H1 (cell line): ENCODE measurements at regions not wholly inside any gene's neighbourhood (a gene's known extent, or its start where the extent isn't known, plus 50 kb on each side); places are given as distances from the start of the nearest gene placed in this dataset.

Source experiments
- EP300 ChIP-seq, 2 experiments: IDR thresholded peaks; 1 replicate in 1 of 2; 2 replicates in 1 of 2; pipeline ENCODE4 v1.6.1; 2011 to 2012; ENCODE audit warnings: low read depth in 2 of 2, low read length in 2 of 2, mild to moderate bottlenecking in 2 of 2, borderline replicate concordance in 1 of 2, inconsistent platforms in 1 of 2, moderate library complexity in 1 of 2
- KDM1A ChIP-seq: fragments of 200-600, 300-600 bp; sonication (generic); IDR thresholded peaks from 2 replicates; pipeline ENCODE4 v1.7.1; 2016; ENCODE audit warnings: mild to moderate bottlenecking, low read length, borderline replicate concordance
- POLR2A ChIP-seq, 2 experiments: IDR thresholded peaks; 1 replicate in 1 of 2; 2 replicates in 1 of 2; pipeline ENCODE4 v1.6.1; 2011; ENCODE audit warnings: low read depth in 2 of 2, low read length in 2 of 2, mild to moderate bottlenecking in 2 of 2; ENCODE audit errors: control extremely low read depth in 1 of 2
- TF ChIP-seq, protein P1 (sequence below), 3 experiments: IDR thresholded peaks; 1 replicate in 2 of 3; 2 replicates in 1 of 3; pipeline versions ENCODE4 v1.5.1 to v1.6.1; 2011; ENCODE audit warnings: low read length in 3 of 3, mild to moderate bottlenecking in 3 of 3, inconsistent platforms in 2 of 3, low read depth in 1 of 3, moderate library complexity in 1 of 3; ENCODE audit not compliant: insufficient read depth in 1 of 3; ENCODE audit errors: control extremely low read depth in 1 of 3
- TF ChIP-seq, protein P2 (sequence below): IDR thresholded peaks from 2 replicates; pipeline ENCODE4 v1.6.1; 2012; ENCODE audit warnings: inconsistent platforms

DNA sequence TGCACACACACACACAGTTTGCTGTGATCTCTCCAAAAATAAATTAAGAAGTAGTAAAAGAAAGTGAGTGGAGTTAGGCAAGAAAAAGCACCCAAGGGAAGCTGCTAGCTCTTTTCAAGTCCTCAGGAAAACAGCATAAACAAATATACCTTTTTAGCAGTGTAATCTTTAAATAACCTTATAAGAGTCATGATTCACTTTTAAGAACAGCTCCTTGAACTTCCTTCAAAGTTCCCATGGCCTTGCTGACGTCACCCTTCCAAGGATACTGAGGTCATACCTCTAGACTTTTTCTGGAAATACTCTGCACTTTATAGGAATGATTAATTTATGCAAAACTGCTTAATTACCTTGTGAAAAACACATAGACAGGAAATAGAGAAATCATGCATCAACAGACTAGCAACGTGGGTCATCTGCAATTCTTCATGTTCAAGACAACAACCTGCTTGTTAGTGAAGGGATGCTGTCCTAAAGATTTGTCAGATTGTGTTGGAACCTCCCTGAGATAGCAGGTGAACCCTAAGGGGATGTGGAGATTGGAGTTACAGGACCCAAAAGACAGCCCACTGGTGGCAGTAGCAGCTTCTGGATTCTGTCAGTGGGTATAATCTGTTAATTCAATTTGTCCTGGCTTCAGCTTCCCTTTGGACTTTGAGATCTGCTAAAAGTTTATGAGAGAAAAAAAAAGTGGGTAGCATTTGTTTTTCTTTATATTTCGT, 229.0 kb downstream of the ELAVL2 start:
- TF ChIP-seq POLR2A (IDR thresholded peaks at IDR 0.05; ENCODE audit: control extremely low read depth in 1 of 2, low read depth in 2 of 2, low read length in 2 of 2) = no peak
- TF ChIP-seq KDM1A = no peak
- TF ChIP-seq, protein P1, sequence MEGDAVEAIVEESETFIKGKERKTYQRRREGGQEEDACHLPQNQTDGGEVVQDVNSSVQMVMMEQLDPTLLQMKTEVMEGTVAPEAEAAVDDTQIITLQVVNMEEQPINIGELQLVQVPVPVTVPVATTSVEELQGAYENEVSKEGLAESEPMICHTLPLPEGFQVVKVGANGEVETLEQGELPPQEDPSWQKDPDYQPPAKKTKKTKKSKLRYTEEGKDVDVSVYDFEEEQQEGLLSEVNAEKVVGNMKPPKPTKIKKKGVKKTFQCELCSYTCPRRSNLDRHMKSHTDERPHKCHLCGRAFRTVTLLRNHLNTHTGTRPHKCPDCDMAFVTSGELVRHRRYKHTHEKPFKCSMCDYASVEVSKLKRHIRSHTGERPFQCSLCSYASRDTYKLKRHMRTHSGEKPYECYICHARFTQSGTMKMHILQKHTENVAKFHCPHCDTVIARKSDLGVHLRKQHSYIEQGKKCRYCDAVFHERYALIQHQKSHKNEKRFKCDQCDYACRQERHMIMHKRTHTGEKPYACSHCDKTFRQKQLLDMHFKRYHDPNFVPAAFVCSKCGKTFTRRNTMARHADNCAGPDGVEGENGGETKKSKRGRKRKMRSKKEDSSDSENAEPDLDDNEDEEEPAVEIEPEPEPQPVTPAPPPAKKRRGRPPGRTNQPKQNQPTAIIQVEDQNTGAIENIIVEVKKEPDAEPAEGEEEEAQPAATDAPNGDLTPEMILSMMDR (IDR thresholded peaks at IDR 0.05; ENCODE audit: control extremely low read depth in 1 of 3, insufficient read depth in 1 of 3, low read depth in 1 of 3, low read length in 3 of 3) = no peak
- TF ChIP-seq, protein P2, sequence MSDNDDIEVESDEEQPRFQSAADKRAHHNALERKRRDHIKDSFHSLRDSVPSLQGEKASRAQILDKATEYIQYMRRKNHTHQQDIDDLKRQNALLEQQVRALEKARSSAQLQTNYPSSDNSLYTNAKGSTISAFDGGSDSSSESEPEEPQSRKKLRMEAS = no peak
- TF ChIP-seq EP300 (IDR thresholded peaks at IDR 0.05; ENCODE audit: borderline replicate concordance in 1 of 2, low read depth in 2 of 2, low read length in 2 of 2) = no peak
